DND-41 (cell line): ENCODE measurements at regions not wholly inside any gene's neighbourhood (a gene's known extent, or its start where the extent isn't known, plus 50 kb on each side); places are given as distances from the start of the nearest gene placed in this dataset.

Experiments
- CTCF ChIP-seq: IDR thresholded peaks from 2 replicates; pipeline ENCODE4 v1.5.1; 2012; ENCODE audit warnings: borderline replicate concordance, low read length, moderate library complexity, mild to moderate bottlenecking; ENCODE audit not compliant: poor library complexity, severe bottlenecking; ENCODE audit errors: extremely low read depth
- EZH2 ChIP-seq: IDR thresholded peaks from 3 replicates; pipeline ENCODE4 v1.6.1; 2012; ENCODE audit warnings: borderline replicate concordance, low read depth, mild to moderate bottlenecking, moderate library complexity, low read length, inconsistent platforms; ENCODE audit not compliant: severe bottlenecking

- TF ChIP-seq CTCF (peak; percentile 64), EZH2 (no peak)
These were observed 108.7 kb downstream of the TEX29 start for GRCh38 chr13:111429064-111429558.
